ENCODE measurements at regions not wholly inside any gene's neighbourhood (a gene's known extent, or its start where the extent isn't known, plus 50 kb on each side); places are given as distances from the start of the nearest gene placed in this dataset.
"Not testable (repeated sequence)": the region's sequence is repeated elsewhere in the genome, so short reads cannot be mapped to it uniquely, and the experiment has no call there.

GRCh38 chr4:173117430-173117829 lies 51.2 kb upstream of the GALNT7 start:
- TF ChIP-seq CTCF (tag by site-specific recombination; IDR thresholded peaks at IDR 0.05); MZF1 (tag by site-specific recombination; IDR thresholded peaks at IDR 0.05; ENCODE audit: borderline replicate concordance); ZSCAN4 (tag by site-specific recombination; IDR thresholded peaks at IDR 0.05); ZNF549 (tag by site-specific recombination; IDR thresholded peaks at IDR 0.05); ELK4 (IDR thresholded peaks at IDR 0.05; ENCODE audit: borderline replicate concordance, low read depth, low read length); ZIC2 (tag by site-specific recombination; IDR thresholded peaks at IDR 0.05); ZNF274 (IDR thresholded peaks at IDR 0.05; ENCODE audit: low read length); ZNF274 (tag by site-specific recombination; IDR thresholded peaks at IDR 0.05; ENCODE audit: borderline replicate concordance); ZNF391 (tag by site-specific recombination; IDR thresholded peaks at IDR 0.05; ENCODE audit: borderline replicate concordance, low read depth); REST (tag by site-specific recombination; IDR thresholded peaks at IDR 0.05); TCF7L2 (IDR thresholded peaks at IDR 0.05; ENCODE audit: borderline replicate concordance, low read depth, low read length); ZFP69B (tag by site-specific recombination; IDR thresholded peaks at IDR 0.05); SCRT2 (tag by site-specific recombination; IDR thresholded peaks at IDR 0.05); ZNF2 (tag by site-specific recombination; IDR thresholded peaks at IDR 0.05); ZFP41 (tag by site-specific recombination; IDR thresholded peaks at IDR 0.05; ENCODE audit: borderline replicate concordance): not testable (repeated sequence)
